OCI-LY3 (cell line): ENCODE measurements at regions not wholly inside any gene's neighbourhood (a gene's known extent, or its start where the extent isn't known, plus 50 kb on each side); places are given as distances from the start of the nearest gene placed in this dataset.

ENCODE experiments used
- H2AFZ ChIP-seq: fragments of 200-600, 300-600 bp; shearing (Covaris generic); 2 replicates; pipeline ENCODE4 v1.6.0; 2014; ENCODE audit warnings: antibody characterized with exemption, low read depth, low read length
- H3K27ac ChIP-seq: fragments of 200-600, 300-600 bp; sonication (generic); 2 replicates; pipeline ENCODE4 v1.5.1; 2014; ENCODE audit warnings: mild to moderate bottlenecking, low read length, moderate library complexity, mixed read lengths
- H3K27me3 ChIP-seq: fragments of 200-600, 300-600 bp; sonication (generic); 2 replicates; pipeline ENCODE4 v1.6.1; 2014; ENCODE audit warnings: low read depth, low read length, mixed read lengths
- H3K36me3 ChIP-seq: fragments of 200-600, 300-600 bp; sonication (generic); replicated peaks from 2 replicates; pipeline ENCODE3; 2014; ENCODE audit warnings: low read depth, low read length, mixed read lengths
- H3K4me1 ChIP-seq: fragments of 300-600, 200-600 bp; sonication (generic); 2 replicates; pipeline ENCODE4 v1.6.1; 2014; ENCODE audit warnings: low read length, mixed read lengths
- H3K4me2 ChIP-seq: fragments of 200-600, 300-600 bp; sonication (generic); 2 replicates; pipeline ENCODE4 v1.6.1; 2014; ENCODE audit warnings: low read length, mixed read lengths
- H3K4me3 ChIP-seq: fragments of 300-600, 200-600 bp; sonication (generic); 2 replicates; pipeline ENCODE4 v1.5.1; 2014; ENCODE audit warnings: antibody characterized with exemption, mild to moderate bottlenecking, low read length, moderate library complexity
- H3K79me2 ChIP-seq: fragments of 300-600, 200-600 bp; shearing (Covaris generic); 2 replicates; pipeline ENCODE4 v1.6.1; 2014; ENCODE audit warnings: mild to moderate bottlenecking, low read length, mixed read lengths
- H3K9ac ChIP-seq: fragments of 300-600, 200-600 bp; shearing (Covaris generic); 2 replicates; pipeline ENCODE4 v1.6.0; 2014; ENCODE audit warnings: mild to moderate bottlenecking, low read length, moderate library complexity
- H3K9me3 ChIP-seq: fragments of 200-600, 300-600 bp; shearing (Covaris generic); 2 replicates; pipeline ENCODE4 v1.6.1; 2014; ENCODE audit warnings: low read length, mixed read lengths; ENCODE audit not compliant: insufficient read depth
- H4K20me1 ChIP-seq: fragments of 200-600, 300-600 bp; sonication (generic); 2 replicates; pipeline ENCODE4 v1.6.1; 2016; ENCODE audit warnings: low read length, mixed read lengths; ENCODE audit not compliant: insufficient read depth
- EZH2phosphoT487 ChIP-seq: fragments of 200-600 bp; shearing (Covaris generic); IDR thresholded peaks from 2 replicates; pipeline ENCODE4 v1.6.1; 2018; ENCODE audit warnings: antibody characterized with exemption, mixed run types, low read depth
- TF ChIP-seq, protein P1 (sequence below): fragments of 200-600, 300-600 bp; sonication (generic); IDR thresholded peaks from 2 replicates; pipeline ENCODE4 v1.5.1; 2014; ENCODE audit warnings: antibody characterized with exemption, low read length, low read depth

GRCh38 chr10:44781131-44781530 lies 130.0 kb upstream of the TMEM72 start:
- Histone ChIP-seq H3K27me3 (no peaks in the 10 kb centered on the region), H3K79me2 (no peaks in the 10 kb centered on the region), H3K36me3 (no peaks in the 10 kb centered on the region), H3K27ac (no peak overlapping the region), H3K4me2 (no peak overlapping the region), H2AFZ (no peak overlapping the region), H3K9me3 (no peaks in the 10 kb centered on the region), H4K20me1 (no peaks in the 10 kb centered on the region), H3K4me3 (no peak overlapping the region), H3K4me1 (no peaks in the 10 kb centered on the region), H3K9ac (no peak overlapping the region)
- TF ChIP-seq, protein P1, sequence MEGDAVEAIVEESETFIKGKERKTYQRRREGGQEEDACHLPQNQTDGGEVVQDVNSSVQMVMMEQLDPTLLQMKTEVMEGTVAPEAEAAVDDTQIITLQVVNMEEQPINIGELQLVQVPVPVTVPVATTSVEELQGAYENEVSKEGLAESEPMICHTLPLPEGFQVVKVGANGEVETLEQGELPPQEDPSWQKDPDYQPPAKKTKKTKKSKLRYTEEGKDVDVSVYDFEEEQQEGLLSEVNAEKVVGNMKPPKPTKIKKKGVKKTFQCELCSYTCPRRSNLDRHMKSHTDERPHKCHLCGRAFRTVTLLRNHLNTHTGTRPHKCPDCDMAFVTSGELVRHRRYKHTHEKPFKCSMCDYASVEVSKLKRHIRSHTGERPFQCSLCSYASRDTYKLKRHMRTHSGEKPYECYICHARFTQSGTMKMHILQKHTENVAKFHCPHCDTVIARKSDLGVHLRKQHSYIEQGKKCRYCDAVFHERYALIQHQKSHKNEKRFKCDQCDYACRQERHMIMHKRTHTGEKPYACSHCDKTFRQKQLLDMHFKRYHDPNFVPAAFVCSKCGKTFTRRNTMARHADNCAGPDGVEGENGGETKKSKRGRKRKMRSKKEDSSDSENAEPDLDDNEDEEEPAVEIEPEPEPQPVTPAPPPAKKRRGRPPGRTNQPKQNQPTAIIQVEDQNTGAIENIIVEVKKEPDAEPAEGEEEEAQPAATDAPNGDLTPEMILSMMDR: no peak
- TF ChIP-seq EZH2phosphoT487: no peak

- H3K27ac ChIP-seq: no peak overlapping the region
- no peak overlapping the region for H2AFZ ChIP-seq
- no peak overlapping the region for H3K4me3 ChIP-seq
- H3K9me3 ChIP-seq: no peaks in the 10 kb centered on the region
- no peaks in the 10 kb centered on the region for H3K79me2 ChIP-seq
- no peak overlapping the region for H3K4me2 ChIP-seq
- H3K36me3 ChIP-seq: no peaks in the 10 kb centered on the region
- no peaks in the 10 kb centered on the region for H3K4me1 ChIP-seq
- TF ChIP-seq, protein P1: no peak
- no peak for TF ChIP-seq EZH2phosphoT487
- H3K9ac ChIP-seq: no peak overlapping the region
- H3K27me3 ChIP-seq: 0 out of 2 replicates have a peak, but pooled peaks cover under 1% of the 10 kb centered on the region
- H4K20me1 ChIP-seq: no peaks in the 10 kb centered on the region
Measured at GRCh38 chr10:44786286-44786850, 124.8 kb upstream of the TMEM72 start.

- Histone ChIP-seq H3K4me1 (no peaks in the 10 kb centered on the region), H3K27me3 (0 out of 2 replicates have a peak, but pooled peaks cover 5% of the 10 kb centered on the region), H3K27ac (no peak overlapping the region), H3K36me3 (no peaks in the 10 kb centered on the region), H3K9me3 (no peaks in the 10 kb centered on the region), H4K20me1 (no peaks in the 10 kb centered on the region), H3K9ac (no peak overlapping the region), H3K4me3 (no peak overlapping the region), H2AFZ (no peak overlapping the region), H3K79me2 (no peaks in the 10 kb centered on the region), H3K4me2 (no peak overlapping the region)
- TF ChIP-seq EZH2phosphoT487: no peak
- TF ChIP-seq, protein P1: no peak
Measured at GRCh38 chr10:44787480-44788075, 123.6 kb upstream of the TMEM72 start.

DNA sequence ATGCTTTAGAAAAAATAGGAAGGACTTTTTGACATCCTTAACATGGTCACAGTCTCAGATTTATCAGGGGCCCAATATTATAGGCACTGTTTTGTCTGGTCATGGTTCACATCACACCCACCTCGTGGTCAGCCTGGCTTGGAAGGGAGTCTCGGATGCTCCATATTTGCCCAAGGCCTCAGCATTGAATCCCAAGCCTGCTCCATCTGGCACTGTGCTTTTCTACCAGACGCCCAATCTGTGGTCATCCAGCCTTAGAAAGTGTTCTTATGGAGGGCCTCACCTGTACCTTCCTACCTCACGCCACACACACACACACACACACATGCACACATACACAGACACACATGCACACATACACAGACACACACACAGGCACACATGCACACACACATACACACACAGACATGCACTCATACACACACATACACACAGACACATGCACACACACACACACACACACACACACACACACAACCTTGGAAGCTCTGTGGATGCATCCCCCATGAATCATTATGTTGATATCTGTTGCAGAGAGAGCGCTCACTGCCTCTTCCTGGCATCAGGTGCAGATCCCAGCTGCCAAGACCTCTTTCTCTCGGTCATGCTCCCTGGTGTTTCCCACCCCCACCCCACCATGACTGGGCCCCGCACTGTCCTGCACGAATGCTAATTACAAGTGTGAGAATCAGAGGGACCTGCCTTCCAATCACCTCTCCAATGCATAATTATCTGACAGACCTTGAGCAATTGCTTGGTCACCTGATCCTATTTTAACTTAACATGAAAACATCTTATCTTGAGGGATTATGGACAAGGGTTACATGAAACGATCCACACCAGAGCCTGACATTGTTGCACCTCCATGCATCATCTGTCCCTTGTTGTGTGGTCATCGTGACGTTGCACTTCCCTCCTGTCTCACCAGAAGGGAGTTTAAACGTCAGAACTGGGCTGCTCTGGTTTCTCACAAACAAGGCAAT lies 122.7 kb upstream of the TMEM72 start:
- H3K9ac ChIP-seq: no peak overlapping the region
- H3K4me2 ChIP-seq: no peak overlapping the region
- H4K20me1 ChIP-seq: no peaks in the 10 kb centered on the region
- no peak overlapping the region for H3K27ac ChIP-seq
- H3K27me3 ChIP-seq: 0 out of 2 replicates have a peak, but pooled peaks cover 5% of the 10 kb centered on the region
- H3K9me3 ChIP-seq: no peaks in the 10 kb centered on the region
- H3K79me2 ChIP-seq: no peaks in the 10 kb centered on the region
- H2AFZ ChIP-seq: no peak overlapping the region
- H3K4me3 ChIP-seq: no peak overlapping the region
- no peaks in the 10 kb centered on the region for H3K4me1 ChIP-seq
- H3K36me3 ChIP-seq: no peaks in the 10 kb centered on the region
- no peak for TF ChIP-seq EZH2phosphoT487
